ENCODE measurements at regions not wholly inside any gene's neighbourhood (a gene's known extent, or its start where the extent isn't known, plus 50 kb on each side); places are given as distances from the start of the nearest gene placed in this dataset.

DNA sequence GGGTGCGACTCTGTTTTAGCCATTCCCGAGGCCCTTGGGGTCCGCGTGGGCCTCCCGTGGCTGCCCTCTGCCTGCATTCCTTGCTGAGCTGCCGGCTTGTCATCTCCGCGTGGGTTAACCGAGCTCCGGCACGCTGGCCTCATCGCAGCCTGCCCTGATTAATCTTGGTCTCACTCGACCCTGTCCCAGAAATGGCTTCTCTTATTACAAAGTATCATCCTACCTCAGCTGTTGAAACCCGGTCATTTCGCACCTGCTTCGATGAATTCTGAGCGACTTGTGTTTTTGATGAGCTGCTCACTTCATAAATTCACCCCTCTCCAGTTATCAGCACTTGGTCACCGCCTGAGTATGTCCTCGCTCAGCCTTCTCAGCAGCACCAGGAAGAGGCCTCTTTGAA lies 123.5 kb upstream of the EGFLAM start:
- TF ChIP-seq, protein P1, sequence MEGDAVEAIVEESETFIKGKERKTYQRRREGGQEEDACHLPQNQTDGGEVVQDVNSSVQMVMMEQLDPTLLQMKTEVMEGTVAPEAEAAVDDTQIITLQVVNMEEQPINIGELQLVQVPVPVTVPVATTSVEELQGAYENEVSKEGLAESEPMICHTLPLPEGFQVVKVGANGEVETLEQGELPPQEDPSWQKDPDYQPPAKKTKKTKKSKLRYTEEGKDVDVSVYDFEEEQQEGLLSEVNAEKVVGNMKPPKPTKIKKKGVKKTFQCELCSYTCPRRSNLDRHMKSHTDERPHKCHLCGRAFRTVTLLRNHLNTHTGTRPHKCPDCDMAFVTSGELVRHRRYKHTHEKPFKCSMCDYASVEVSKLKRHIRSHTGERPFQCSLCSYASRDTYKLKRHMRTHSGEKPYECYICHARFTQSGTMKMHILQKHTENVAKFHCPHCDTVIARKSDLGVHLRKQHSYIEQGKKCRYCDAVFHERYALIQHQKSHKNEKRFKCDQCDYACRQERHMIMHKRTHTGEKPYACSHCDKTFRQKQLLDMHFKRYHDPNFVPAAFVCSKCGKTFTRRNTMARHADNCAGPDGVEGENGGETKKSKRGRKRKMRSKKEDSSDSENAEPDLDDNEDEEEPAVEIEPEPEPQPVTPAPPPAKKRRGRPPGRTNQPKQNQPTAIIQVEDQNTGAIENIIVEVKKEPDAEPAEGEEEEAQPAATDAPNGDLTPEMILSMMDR (IDR thresholded peaks at IDR 0.05): no peak
- TF ChIP-seq EP300 (IDR thresholded peaks at IDR 0.05) (no peak), POLR2A (IDR thresholded peaks at IDR 0.05; ENCODE audit: low read depth) (no peak)
